DOHH2 (cell line): ENCODE measurements at regions not wholly inside any gene's neighbourhood (a gene's known extent, or its start where the extent isn't known, plus 50 kb on each side); places are given as distances from the start of the nearest gene placed in this dataset.

Experiments
- H3F3A ChIP-seq: fragments of 200-600 bp; sonication (generic), shearing (Covaris generic); 2 replicates; pipeline ENCODE4 v1.6.0; 2016; ENCODE audit warnings: antibody characterized with exemption, mild to moderate bottlenecking; ENCODE audit not compliant: control insufficient read depth, insufficient read depth
- H3K27ac ChIP-seq: fragments of 200-600 bp; sonication (generic); 2 replicates; pipeline ENCODE4 v1.5.1; 2014; ENCODE audit warnings: low read depth, mild to moderate bottlenecking, low read length, moderate library complexity
- H3K27me3 ChIP-seq: fragments of 200-600 bp; sonication (generic); 2 replicates; pipeline ENCODE4 v1.6.1; 2014; ENCODE audit warnings: mild to moderate bottlenecking, low read length, mixed read lengths; ENCODE audit not compliant: control insufficient read depth
- H3K36me3 ChIP-seq: fragments of 200-600 bp; sonication (generic); 2 replicates; pipeline ENCODE4 v1.6.1; 2014; ENCODE audit warnings: mild to moderate bottlenecking, low read length, moderate library complexity, mixed read lengths; ENCODE audit not compliant: control insufficient read depth
- H3K4me1 ChIP-seq: fragments of 200-600 bp; sonication (generic); 2 replicates; pipeline ENCODE4 v1.6.1; 2014; ENCODE audit warnings: mild to moderate bottlenecking, low read length, mixed read lengths; ENCODE audit not compliant: control insufficient read depth
- H3K4me2 ChIP-seq: fragments of 200-600 bp; sonication (generic); 2 replicates; pipeline ENCODE4 v1.6.0; 2014; ENCODE audit warnings: mild to moderate bottlenecking, low read length, moderate library complexity
- H3K4me3 ChIP-seq: fragments of 200-600 bp; sonication (generic); 2 replicates; pipeline ENCODE4 v1.5.1; 2014; ENCODE audit warnings: mild to moderate bottlenecking, low read length, mixed read lengths
- H3K79me2 ChIP-seq: fragments of 200-600 bp; sonication (generic); 2 replicates; pipeline ENCODE4 v1.6.1; 2014; ENCODE audit warnings: mild to moderate bottlenecking, low read length, mixed read lengths; ENCODE audit not compliant: control insufficient read depth
- H3K9me2 ChIP-seq: fragments of 200-600 bp; sonication (generic); replicated peaks from 2 replicates; pipeline ENCODE4 v1.6.1; 2014; ENCODE audit warnings: mild to moderate bottlenecking, low read length, mixed read lengths; ENCODE audit not compliant: control insufficient read depth
- H3K9me3 ChIP-seq: fragments of 200-600 bp; sonication (generic); 2 replicates; pipeline ENCODE4 v1.6.1; 2014; ENCODE audit warnings: antibody characterized with exemption, low read length, mixed read lengths; ENCODE audit not compliant: control insufficient read depth, insufficient read depth
- H4K20me1 ChIP-seq: fragments of 200-600 bp; sonication (generic); 2 replicates; pipeline ENCODE4 v1.6.0; 2014; ENCODE audit warnings: low read depth, mild to moderate bottlenecking, antibody characterized with exemption, low read length, moderate library complexity; ENCODE audit not compliant: control insufficient read depth, insufficient read depth
- EZH2phosphoT487 ChIP-seq: fragments of 200-600 bp; sonication (generic); IDR thresholded peaks from 2 replicates; pipeline ENCODE4 v1.6.1; 2017; ENCODE audit warnings: borderline replicate concordance, mild to moderate bottlenecking, antibody characterized with exemption, low read length, moderate library complexity, mixed read lengths
- TF ChIP-seq, protein P1 (sequence below): fragments of 200-600 bp; sonication (generic); IDR thresholded peaks from one replicate; pipeline ENCODE4 v1.5.1; 2014; ENCODE audit warnings: antibody characterized with exemption, mild to moderate bottlenecking, low read depth, low read length; ENCODE audit not compliant: poor library complexity, severe bottlenecking

- H3K27ac ChIP-seq, result no peak overlapping the region
- H3K9me2 ChIP-seq, result no peaks in the 10 kb centered on the region
- TF ChIP-seq EZH2phosphoT487, result no peak
- TF ChIP-seq, protein P1, sequence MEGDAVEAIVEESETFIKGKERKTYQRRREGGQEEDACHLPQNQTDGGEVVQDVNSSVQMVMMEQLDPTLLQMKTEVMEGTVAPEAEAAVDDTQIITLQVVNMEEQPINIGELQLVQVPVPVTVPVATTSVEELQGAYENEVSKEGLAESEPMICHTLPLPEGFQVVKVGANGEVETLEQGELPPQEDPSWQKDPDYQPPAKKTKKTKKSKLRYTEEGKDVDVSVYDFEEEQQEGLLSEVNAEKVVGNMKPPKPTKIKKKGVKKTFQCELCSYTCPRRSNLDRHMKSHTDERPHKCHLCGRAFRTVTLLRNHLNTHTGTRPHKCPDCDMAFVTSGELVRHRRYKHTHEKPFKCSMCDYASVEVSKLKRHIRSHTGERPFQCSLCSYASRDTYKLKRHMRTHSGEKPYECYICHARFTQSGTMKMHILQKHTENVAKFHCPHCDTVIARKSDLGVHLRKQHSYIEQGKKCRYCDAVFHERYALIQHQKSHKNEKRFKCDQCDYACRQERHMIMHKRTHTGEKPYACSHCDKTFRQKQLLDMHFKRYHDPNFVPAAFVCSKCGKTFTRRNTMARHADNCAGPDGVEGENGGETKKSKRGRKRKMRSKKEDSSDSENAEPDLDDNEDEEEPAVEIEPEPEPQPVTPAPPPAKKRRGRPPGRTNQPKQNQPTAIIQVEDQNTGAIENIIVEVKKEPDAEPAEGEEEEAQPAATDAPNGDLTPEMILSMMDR, result no peak
- H3K9me3 ChIP-seq, result no peaks in the 10 kb centered on the region
- H4K20me1 ChIP-seq, result no peaks in the 10 kb centered on the region
- H3K4me2 ChIP-seq, result no peak overlapping the region
- no peaks in the 10 kb centered on the region for H3K36me3 ChIP-seq
- no peaks in the 10 kb centered on the region for H3K27me3 ChIP-seq
- peaks cover 10% of the 10 kb centered on the region for H3K4me1 ChIP-seq
- no peaks in the 10 kb centered on the region for H3F3A ChIP-seq
- no peaks in the 10 kb centered on the region for H3K79me2 ChIP-seq
- H3K4me3 ChIP-seq, result no peak overlapping the region
Observed at GRCh38 chr5:158422653-158423515, 563.9 kb upstream of the CLINT1 start.

GRCh38 chr5:158421319-158421718, 562.4 kb upstream of the CLINT1 start:
- no peaks in the 10 kb centered on the region for H3K79me2 ChIP-seq
- H3K36me3 ChIP-seq, result no peaks in the 10 kb centered on the region
- no peaks in the 10 kb centered on the region for H3K27me3 ChIP-seq
- no peaks in the 10 kb centered on the region for H4K20me1 ChIP-seq
- H3K4me1 ChIP-seq, result peaks cover 10% of the 10 kb centered on the region
- no peaks in the 10 kb centered on the region for H3F3A ChIP-seq
- TF ChIP-seq EZH2phosphoT487, result no peak
- TF ChIP-seq, protein P1, result no peak
- peak overlapping the region; percentile 20 for H3K4me2 ChIP-seq
- H3K9me3 ChIP-seq, result no peaks in the 10 kb centered on the region
- no peaks in the 10 kb centered on the region for H3K9me2 ChIP-seq
- no peak overlapping the region for H3K27ac ChIP-seq
- no peak overlapping the region for H3K4me3 ChIP-seq

- Histone ChIP-seq H3K79me2 (no peaks in the 10 kb centered on the region), H3K36me3 (no peaks in the 10 kb centered on the region), H3K4me2 (no peak overlapping the region), H3K4me1 (peaks cover 10% of the 10 kb centered on the region), H3K27ac (no peak overlapping the region), H3F3A (no peaks in the 10 kb centered on the region), H3K9me3 (no peaks in the 10 kb centered on the region), H3K9me2 (no peaks in the 10 kb centered on the region), H4K20me1 (no peaks in the 10 kb centered on the region), H3K4me3 (no peak overlapping the region), H3K27me3 (no peaks in the 10 kb centered on the region)
- TF ChIP-seq, protein P1, result no peak
- no peak for TF ChIP-seq EZH2phosphoT487
Observed at GRCh38 chr5:158419186-158419585, 560.2 kb upstream of the CLINT1 start.
